ACHN (cell line): ENCODE measurements at regions not wholly inside any gene's neighbourhood (a gene's known extent, or its start where the extent isn't known, plus 50 kb on each side); places are given as distances from the start of the nearest gene placed in this dataset.
A peak's percentile ranks its signal among the peaks of the same experiment; 100 is the strongest.
"Not testable (repeated sequence)": the region's sequence is repeated elsewhere in the genome, so short reads cannot be mapped to it uniquely, and the experiment has no call there.

Experiments used
- DNase-seq: peaks from one replicate; pipeline ENCODE4 v3.0.0-alpha.2; 2015
- in situ Hi-C: cut with HindIII; loops from 2 replicates; pipeline ENCODE4 v1.10.0; 2017; ENCODE audit warnings: low sequenced_read_pairs, low pct_ligation_motif_present, low pct_unique_long_range_greater_than_20kb

DNA sequence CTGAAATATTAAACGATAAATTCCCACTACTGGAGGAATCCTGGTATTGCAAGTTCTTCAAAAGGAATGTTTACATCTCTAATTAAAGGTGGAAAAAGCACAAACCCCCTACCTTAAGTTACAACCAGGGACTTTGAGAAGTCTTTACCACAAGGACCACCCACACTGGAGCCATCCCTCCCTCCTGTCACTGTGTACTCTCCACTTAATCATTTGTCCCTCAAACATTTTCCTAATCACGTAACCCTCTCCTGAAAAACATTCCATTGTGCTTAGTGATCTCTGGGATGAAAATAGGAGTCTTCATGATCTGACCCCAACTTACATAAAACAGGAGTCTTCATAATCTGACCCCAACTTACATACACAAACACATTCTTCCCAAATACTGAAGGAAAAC is 85.7 kb downstream of the SUCLG1 start:
- DNase-seq, result no peak

DNA sequence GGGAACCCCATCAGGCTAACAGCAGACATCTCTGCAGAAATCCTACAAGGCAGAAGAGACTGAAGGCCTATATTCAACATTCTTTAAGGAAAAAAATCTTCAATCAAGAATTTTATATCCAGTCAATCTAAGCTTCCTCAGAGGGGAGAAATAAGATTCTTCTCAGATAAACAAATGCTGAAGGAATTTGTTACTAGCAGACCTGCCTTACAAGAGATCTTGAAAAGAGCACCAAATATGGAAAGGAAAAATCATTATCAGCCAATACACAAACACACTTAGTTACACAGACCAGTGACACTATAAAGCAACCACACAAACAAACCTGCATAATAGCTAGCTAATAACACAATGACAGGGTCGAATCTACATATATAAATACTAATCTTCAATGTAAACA is 96.5 kb downstream of the SUCLG1 start:
- in situ Hi-C loops, result no loop called here
- DNase-seq, result no peak

More for the DNA sequence above, 85.7 kb downstream of the SUCLG1 start:
- in situ Hi-C loops, result no loop called here

DNA sequence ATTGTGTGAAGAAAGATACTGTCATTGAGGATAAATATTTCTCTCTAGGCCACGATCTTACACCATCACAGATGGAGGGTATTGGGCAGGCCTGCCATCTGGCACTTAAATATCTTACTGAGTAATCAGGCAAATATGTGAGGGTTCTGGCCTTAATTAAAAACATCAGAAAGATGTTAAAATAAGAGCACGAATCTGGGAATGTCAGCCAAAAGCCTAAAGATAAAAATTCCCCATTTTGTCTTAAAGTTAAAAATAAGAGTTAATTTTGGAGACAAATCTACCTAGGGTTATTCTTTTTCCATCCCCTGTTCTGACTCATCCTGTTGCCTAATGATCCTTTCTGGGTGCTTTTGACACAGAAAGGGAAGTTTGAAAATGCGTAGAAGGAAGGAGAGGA is 121.0 kb downstream of the SUCLG1 start:
- no peak for DNase-seq
- in situ Hi-C loops, result no loop called here

DNA sequence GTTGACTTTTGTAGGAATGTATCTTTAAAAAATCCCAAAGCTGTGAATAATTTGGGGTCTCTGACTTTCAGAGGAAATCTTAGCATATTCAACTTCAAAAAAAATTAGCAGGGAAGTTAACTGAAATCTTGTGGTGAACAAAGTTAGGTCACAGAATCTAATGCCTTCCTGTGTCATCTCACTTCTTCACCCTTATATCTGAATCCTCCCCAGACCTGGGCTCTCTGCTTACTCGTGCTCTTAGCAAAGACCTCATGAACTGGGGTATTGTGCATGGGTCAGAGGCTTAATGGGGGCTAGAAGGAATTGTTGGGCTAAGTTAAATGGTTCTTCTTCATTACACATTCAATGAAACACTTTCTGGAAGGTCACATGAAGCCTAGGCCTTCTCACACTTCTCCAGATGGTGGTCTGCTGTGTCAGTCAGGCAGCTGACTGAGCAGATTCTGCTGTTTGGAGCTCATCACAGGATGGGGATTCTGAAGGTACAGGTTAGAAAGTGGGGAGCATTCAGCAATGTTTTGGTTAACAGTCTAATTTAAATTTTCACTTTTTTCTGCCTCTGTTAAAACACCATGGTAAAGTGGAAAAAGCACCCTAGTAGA is 131.3 kb downstream of the SUCLG1 start:
- no peak for DNase-seq
- in situ Hi-C loops, result no loop called here

DNA sequence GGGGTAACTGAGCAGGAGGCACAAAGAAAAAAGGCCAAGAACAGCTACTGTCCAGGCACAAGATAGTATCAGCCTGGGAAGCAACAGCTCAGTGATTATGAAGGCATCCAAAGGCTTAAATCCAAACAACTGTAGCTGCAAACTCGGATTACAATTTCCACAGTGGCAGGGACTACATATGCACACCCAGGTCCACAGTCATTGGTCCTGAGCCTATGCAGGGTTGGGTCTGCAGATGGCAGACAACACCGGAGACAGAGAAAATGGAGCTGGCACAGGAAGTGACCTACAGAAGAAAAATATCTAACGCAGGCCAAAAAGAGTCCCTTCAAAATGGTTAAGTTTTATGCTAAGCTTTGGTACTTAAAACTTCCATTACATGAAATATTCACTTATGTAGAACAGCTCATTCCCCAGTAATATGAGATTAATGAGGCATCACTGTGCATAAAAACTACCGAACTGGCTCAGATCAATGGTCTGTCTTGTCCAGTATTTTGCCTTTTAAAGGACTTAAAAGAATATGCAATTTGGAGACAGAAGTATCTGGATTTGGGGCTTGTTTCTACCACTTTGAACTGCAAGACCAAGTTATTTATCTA is 132.1 kb downstream of the SUCLG1 start:
- no peak for DNase-seq
- in situ Hi-C loops, result no loop called here

DNA sequence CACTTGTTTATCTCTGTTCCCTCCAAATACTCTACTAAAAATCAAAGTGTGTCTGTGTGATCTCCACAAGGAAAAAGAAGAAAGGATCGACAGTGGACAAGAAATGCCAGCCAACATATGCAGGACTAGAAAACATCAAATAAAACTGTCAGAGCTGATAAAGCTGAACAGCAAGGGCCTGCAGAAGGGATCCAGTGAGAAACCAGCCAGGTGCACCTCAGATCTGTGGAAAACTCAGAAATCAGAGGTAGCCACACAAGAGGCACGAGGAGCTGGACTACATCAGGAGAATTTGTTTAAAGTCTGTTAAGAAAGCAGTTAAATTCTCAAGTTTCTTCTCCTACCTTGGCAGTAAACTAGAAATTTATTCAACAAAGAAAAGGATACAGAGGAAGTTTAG is 135.2 kb downstream of the SUCLG1 start:
- no peak for DNase-seq
- in situ Hi-C loops, result no loop called here

DNA sequence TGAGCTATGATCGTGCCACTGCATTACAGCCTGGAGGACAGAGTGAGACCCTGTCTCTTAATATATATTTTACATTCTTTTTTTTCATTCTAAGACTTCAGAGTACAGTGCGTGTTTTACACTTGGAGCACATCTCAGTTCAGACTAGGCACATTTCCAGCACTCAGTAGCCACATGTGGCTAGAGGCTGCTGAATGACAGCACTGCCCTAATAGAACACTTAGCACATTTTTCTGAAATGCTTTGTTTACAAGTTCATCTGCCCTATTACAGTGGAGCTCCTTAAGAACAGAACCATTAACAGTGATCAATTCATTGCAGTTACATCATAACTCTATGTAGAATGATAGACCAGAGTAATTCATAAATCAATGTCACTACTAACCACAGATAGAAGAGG is 138.1 kb downstream of the SUCLG1 start:
- in situ Hi-C loops, result no loop called here
- no peak for DNase-seq

DNA sequence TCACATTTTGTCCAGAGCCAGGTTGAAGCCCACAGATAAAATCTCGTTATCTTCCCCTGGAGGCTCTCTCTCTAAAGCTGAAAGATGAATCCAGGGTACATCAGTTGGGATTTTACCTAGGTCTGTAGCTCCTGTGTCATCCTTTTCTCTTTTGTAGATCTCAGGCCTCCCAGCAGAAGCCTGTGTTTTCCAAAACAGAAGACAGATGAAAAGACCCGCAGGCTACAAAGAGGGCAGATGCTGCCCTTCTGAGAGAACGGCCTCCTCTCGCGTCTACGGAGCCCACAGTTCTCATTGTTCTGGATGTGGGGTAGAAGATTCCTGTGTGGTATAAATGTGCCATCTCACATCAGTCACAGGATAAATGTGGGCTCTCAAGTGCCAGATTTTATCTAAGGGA is 139.5 kb downstream of the SUCLG1 start:
- DNase-seq, result no peak
- in situ Hi-C loops, result no loop called here

DNA sequence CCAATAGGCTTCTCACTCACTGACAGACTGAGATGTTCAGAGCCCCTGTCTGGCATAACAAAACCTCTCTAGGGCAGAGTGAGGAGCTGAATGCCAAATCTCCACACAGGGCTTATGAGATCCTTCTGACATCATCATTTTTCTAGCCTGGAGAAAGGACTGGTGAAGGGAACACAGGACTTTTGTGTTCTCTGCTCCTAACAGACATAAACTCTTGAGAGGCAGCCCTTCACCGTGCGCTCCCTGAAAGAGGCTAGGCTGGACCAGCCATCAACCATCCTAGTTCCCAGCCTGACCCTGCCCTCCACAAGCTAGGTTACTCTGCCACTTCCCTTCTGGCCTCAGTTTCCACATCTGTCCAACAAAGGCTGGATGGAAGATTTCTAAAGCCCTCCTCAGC is 141.9 kb downstream of the SUCLG1 start:
- DNase-seq, result no peak
- in situ Hi-C loops, result no loop called here

DNA sequence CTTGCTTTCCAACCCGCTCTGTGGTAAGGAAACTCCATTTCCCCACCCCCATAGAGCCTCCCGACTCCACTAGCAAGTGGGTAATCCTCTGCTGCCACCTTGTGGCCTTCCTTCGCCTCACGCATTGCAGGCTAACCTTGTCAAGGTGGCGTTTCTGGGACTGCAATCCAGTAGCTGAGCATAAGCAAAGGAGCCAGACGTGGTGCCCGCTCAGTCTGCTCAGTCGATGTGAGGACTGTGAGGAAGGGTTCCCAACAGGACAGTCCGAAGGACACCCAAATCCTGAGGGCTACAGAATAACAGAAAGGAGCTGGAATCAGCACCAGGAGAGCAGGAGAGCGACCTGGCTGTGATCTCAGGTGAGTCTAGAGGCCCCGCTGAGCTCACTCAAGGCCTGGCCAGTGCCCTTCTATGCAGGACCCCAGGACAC is 144.2 kb downstream of the SUCLG1 start:
- in situ Hi-C loops, result no loop called here
- peak; percentile 87 for DNase-seq

DNA sequence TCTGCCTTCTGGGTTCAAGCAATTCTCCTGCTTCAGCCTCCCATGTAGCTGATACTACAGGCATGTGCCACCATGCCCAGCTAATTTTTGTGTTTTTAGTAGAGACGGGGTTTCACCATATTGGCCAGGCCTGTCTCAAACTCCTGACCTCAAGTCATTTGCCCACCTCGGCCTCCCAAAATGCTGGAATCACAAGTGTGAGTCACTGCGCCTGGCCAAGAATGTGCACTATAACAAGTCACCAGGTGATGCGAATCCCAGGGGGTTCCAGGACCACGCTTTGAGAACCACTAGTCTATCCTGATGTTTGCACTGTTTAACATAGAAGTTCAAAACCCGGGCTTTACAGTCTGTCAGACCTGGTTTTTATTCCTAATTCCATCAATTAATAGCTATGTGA is 144.8 kb downstream of the SUCLG1 start:
- DNase-seq, result no peak
- in situ Hi-C loops, result no loop called here

DNA sequence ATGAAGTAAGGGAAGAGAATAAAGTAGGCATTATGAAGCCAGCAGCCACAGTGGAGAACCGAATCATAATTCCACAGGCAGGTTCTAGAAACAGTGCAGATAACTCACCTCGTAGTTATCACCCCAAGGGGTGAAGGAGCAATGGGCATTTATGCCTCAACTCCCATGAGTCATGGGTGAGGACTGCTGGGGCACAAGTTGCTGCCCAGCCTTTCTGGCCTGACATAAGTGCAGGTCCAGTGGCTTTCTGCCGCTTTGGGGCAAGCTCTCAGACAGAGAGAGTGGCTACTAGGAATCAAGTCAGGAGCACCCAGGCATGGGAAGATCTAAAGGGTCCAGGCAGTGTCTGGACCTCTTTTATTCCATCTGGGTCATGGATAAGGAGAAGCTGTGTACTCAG is 149.8 kb downstream of the SUCLG1 start:
- in situ Hi-C loops, result no loop called here

DNA sequence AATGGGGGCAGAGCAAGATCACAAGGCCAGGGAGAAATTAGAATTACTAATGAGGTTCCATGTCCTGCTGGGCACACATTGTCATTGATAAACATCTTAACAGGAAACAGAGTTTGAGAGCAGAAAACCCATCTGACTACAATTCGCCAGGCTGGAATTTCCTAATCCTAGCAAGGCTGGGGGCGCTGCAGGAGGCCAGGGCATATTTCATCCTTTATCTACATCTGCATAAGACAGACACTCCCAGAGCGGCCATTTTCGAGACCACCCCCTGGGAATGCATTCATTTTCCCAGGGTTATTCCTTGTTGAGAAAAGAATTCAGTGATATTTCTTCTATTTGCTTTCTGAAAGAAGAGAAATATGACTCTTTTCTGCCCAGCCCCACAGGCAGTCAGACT is 152.7 kb downstream of the SUCLG1 start:
- in situ Hi-C loops, result no loop called here
- no peak for DNase-seq

More for the DNA sequence above, 149.8 kb downstream of the SUCLG1 start:
- peak; percentile 13 for DNase-seq

DNA sequence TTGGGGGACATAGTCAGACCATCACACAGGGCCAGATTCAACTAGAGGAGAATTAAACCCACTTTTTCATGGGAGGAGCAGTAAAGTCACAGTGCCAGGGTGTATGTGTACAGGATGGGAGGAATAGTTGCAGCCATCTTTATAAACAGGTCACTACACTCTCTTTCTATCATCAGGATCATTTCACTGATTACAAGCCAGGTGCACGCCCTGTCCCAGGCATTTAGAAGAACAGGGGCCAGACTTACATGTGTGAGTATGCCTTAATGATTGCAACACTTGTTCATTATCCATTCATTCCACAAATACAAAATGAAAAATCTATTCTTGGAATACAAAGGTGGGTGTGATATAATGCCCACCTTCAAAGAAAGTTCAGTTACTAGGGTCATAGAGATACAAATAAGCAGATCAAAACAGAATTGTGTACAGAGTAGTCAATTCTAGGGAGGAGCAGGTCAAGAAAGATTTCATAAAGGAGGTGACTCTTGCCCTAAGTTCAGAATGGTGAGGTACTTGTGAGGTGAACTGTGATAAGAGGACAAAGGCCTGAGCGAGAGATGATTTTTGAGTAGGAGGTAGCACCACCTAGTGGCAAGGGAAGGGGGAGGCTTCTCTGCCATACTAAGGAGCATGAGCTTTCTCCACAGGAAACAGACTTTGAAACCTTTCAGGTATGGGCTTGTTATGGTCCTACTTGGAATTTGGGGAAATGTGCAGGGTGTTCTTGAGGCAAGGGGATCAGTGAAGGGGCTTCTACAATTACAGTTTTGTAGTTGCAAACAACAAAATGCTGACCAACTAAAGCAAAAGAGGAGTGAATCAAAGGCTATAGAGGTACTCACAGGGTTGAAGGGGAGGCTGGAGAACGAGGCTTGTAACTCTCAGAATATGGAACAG is 156.3 kb downstream of the SUCLG1 start:
- DNase-seq, result peak; percentile 63
- in situ Hi-C loops, result no loop called here

DNA sequence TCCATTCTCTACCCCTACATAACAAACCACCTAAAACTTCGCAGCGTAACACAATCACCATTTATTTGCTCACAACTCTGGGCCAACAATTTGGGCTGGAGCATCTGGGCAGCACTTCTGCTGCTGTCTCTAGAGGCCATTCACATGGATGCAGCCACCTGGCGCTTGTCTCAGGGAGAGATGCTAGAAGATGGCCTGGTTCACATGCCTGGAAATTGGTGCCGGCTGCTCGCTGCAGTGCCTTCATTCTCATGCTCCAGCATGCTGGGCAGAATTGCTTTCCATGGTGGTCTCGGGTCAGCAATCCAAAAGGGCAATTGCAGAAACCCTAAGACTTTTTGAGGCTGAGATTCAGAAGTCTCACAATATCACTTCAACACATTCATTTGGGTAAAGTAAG is 157.4 kb downstream of the SUCLG1 start:
- in situ Hi-C loops, result no loop called here
- no peak for DNase-seq

DNA sequence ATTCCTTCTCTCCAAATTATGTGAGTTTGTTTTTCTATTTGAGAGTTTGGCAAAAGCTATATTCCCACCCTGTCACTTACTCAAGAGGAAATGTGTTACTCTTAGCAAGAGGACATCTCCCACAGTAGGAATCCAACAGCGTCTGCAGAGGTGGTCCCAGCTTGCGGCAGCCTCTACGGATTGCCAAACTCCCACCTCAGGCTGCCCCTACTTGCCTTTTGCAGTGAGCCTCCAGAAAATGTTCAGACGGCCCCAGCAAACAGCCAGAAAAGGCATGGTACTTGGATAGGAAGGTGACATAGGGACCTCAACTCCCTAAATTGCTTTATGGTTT is 158.4 kb downstream of the SUCLG1 start:
- no peak for DNase-seq
- in situ Hi-C loops, result no loop called here

DNA sequence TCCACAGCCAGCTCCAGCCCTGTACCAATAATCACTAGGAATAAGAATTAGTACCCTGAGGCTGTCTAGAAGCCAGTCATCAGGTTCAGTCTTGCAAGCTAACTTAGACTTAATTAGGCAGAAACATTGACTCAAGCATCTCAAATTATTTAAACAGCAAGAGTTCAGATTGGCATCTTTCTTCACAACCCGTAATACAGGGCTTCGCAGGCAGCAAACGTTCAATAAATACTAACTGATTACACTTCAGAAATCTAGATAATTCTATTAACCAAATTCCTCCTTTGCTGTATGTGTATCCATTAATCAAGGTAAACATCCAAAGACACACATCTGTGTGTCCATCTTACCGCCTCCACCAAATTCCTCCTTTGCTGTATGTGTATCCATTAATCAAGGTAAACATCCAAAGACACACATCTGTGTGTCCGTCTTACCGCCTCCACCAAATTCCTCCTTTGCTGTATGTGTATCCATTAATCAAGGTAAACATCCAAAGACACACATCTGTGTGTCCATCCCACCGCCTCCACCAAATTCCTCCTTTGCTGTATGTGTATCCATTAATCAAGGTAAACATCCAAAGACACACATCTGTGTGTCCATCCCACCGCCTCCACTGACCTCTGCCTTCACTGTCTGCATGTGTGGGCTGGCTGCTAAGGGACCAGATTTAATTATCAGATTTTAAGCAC is 158.9 kb downstream of the SUCLG1 start:
- in situ Hi-C loops, DNase-seq: not testable (repeated sequence)

DNA sequence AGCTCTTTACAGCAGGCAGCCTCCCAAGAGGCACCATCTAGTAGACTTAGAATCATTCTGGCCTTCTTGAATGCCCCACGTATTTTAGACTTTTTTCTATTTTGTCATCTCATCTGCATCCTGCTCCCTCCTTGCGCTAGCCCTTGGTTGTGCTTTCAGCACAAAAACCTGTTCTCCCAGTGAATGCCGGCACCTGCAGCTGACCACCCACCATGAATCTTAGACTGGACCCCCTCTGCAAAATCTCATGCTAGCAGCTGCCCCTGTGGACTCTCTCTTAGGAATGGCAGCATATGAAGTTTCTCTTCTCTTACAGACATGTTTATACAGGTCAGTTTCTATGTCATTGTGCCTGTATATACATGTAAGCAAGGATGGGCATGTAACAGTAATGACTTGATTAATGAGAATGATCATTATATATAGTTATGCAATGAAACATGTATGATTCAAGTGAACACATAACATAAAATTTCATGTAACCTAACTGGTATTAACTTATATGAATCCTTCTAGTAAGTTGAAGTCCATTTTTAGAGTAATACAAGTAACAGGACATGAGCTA is 159.8 kb downstream of the SUCLG1 start:
- DNase-seq, result no peak
- in situ Hi-C loops, result no loop called here

DNA sequence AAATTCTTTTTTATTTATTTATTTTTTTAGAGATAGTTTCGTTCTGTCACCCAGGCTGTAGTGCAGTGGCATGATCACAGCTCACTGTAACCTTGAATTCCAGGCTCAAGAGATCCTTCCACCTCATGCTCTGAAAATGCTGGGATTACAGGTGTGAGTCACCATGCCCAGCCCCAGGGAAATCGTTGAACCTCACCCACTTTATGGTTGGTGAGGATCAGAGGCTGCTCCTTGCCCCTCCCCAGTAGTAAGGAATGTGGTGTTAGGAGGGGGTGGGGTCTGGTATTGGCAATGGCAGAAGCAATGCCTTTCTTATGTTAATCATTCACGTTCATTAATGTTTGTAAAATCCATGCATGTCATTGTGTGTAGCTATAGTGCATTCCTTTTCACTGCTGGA is 161.9 kb downstream of the SUCLG1 start:
- peak; percentile 87 for DNase-seq
- in situ Hi-C loops, result no loop called here
